Liver (tissue), 7 donors: ENCODE measurements at regions not wholly inside any gene's neighbourhood (a gene's known extent, or its start where the extent isn't known, plus 50 kb on each side); places are given as distances from the start of the nearest gene placed in this dataset.

Experiments used
- DNase-seq: peaks from one replicate; pipeline ENCODE4 v3.0.0-alpha.2; 2017; ENCODE audit warnings: low spot score
- H3K27ac ChIP-seq, 2 donors: one replicate each; pipeline ENCODE4 v1.7.0; 2013; ENCODE audit warnings: inconsistent platforms in 2 of 2, low read length in 2 of 2, control low read depth in 1 of 2, low read depth in 1 of 2, mild to moderate bottlenecking in 1 of 2
- H3K27me3 ChIP-seq, 4 donors: one replicate each; pipeline versions ENCODE4 v1.6.1 to v1.7.0; 2013; ENCODE audit warnings: low read length in 3 of 4, inconsistent platforms in 1 of 4, mild to moderate bottlenecking in 1 of 4, moderate library complexity in 1 of 4; ENCODE audit not compliant: control insufficient read depth in 4 of 4, insufficient read depth in 4 of 4
- H3K36me3 ChIP-seq, 4 donors: one replicate each; pipeline versions ENCODE4 v1.6.1 to v1.7.0; 2013; ENCODE audit warnings: low read length in 3 of 4, mild to moderate bottlenecking in 3 of 4, low read depth in 1 of 4, moderate library complexity in 1 of 4; ENCODE audit not compliant: control insufficient read depth in 4 of 4, insufficient read depth in 3 of 4
- H3K4me1 ChIP-seq, 4 donors: one replicate each; pipeline versions ENCODE4 v1.6.1 to v1.7.0; 2013; ENCODE audit warnings: low read length in 3 of 4, mild to moderate bottlenecking in 3 of 4, moderate library complexity in 1 of 4; ENCODE audit not compliant: control insufficient read depth in 4 of 4, insufficient read depth in 4 of 4
- H3K4me3 ChIP-seq, 3 donors: one replicate each; pipeline versions ENCODE4 v1.6.1 to v1.7.0; 2013; ENCODE audit warnings: low read length in 3 of 3, control low read depth in 1 of 3, low read depth in 1 of 3, mild to moderate bottlenecking in 1 of 3
- H3K9ac ChIP-seq, 2 donors: one replicate each; pipeline ENCODE4 v1.7.0; 2013; ENCODE audit warnings: low read length in 2 of 2, mild to moderate bottlenecking in 2 of 2, moderate library complexity in 2 of 2, control low read depth in 1 of 2, low read depth in 1 of 2
- H3K9me3 ChIP-seq, 4 donors: one replicate each; pipeline versions ENCODE4 v1.6.1 to v1.7.0; 2013; ENCODE audit warnings: low read length in 3 of 4; ENCODE audit not compliant: control insufficient read depth in 4 of 4
- EGR1 ChIP-seq, 2 donors: IDR thresholded peaks; 2 replicates each; pipeline ENCODE4 v1.6.1; 2016 to 2018; ENCODE audit warnings: antibody characterized with exemption in 2 of 2, low read depth in 2 of 2
- GABPA ChIP-seq, 2 donors: IDR thresholded peaks in 1 of 2; conservative IDR thresholded peaks in 1 of 2; 2 replicates each; pipeline ENCODE4 v1.6.1; 2016; ENCODE audit warnings: antibody characterized with exemption in 2 of 2, mild to moderate bottlenecking in 1 of 2, moderate library complexity in 1 of 2
- HNF4A ChIP-seq, 2 donors: conservative IDR thresholded peaks; 2 replicates each; pipeline ENCODE4 v1.6.1; 2016; ENCODE audit warnings: antibody characterized with exemption in 2 of 2, mild to moderate bottlenecking in 2 of 2
- MAX ChIP-seq: IDR thresholded peaks from 2 replicates; pipeline ENCODE4 v1.6.1; 2016; ENCODE audit warnings: antibody characterized with exemption
- RAD21 ChIP-seq, 2 donors: IDR thresholded peaks; 2 replicates each; pipeline ENCODE4 v1.6.1; 2016; ENCODE audit warnings: antibody characterized with exemption in 2 of 2, mild to moderate bottlenecking in 2 of 2
- RXRA ChIP-seq, 2 donors: IDR thresholded peaks; 2 replicates each; pipeline ENCODE4 v1.6.1; 2017 to 2018; ENCODE audit warnings: antibody characterized with exemption in 2 of 2, mild to moderate bottlenecking in 1 of 2
- SP1 ChIP-seq: IDR thresholded peaks from 2 replicates; pipeline ENCODE4 v1.6.1; 2018; ENCODE audit warnings: antibody characterized with exemption, mild to moderate bottlenecking
- TAF1 ChIP-seq: conservative IDR thresholded peaks from 2 replicates; pipeline ENCODE4 v1.6.1; 2016; ENCODE audit warnings: antibody characterized with exemption, mild to moderate bottlenecking
- ZBTB33 ChIP-seq: IDR thresholded peaks from 2 replicates; pipeline ENCODE4 v1.6.1; 2016; ENCODE audit warnings: antibody characterized with exemption
- WGBS: extraction: QIAGEN DNeasy Blood & Tissue Kit; methylation state at CpG from one replicate; pipeline ENCODE4 v1.1.7; 2013; 5-methylcytosine and 5-hydroxymethylcytosine counted together
- TF ChIP-seq, protein P1 (sequence below): IDR thresholded peaks from 2 replicates; pipeline ENCODE4 v1.6.1; 2016; ENCODE audit warnings: antibody characterized with exemption
- TF ChIP-seq, protein P2 (sequence below): IDR thresholded peaks from 2 replicates; pipeline ENCODE4 v1.6.1; 2016; ENCODE audit warnings: antibody characterized with exemption, mild to moderate bottlenecking
- donor health status: healthy.
- donor health status: healthy.
- donor health status: healthy.
- donor health status: healthy.

GRCh38 chr13:87094646-87095045, 576.5 kb upstream of the SLITRK5 start:
- Histone ChIP-seq H3K9me3 (no peaks in the 10 kb centered on the region), H3K4me3 (no peak overlapping the region), H3K27ac (no peak overlapping the region), H3K27me3 (no peaks in the 10 kb centered on the region), H3K4me1 (no peaks in the 10 kb centered on the region), H3K9ac (no peak overlapping the region), H3K36me3 (no peaks in the 10 kb centered on the region)
- TF ChIP-seq, protein P1, sequence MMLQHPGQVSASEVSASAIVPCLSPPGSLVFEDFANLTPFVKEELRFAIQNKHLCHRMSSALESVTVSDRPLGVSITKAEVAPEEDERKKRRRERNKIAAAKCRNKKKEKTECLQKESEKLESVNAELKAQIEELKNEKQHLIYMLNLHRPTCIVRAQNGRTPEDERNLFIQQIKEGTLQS, result no peak
- TF ChIP-seq TAF1 (no peak), MAX (no peak), ZBTB33 (no peak), HNF4A (conservative IDR thresholded peaks at IDR 0.05) (no peak), SP1 (no peak), RAD21 (IDR thresholded peaks at IDR 0.05) (no peak), EGR1 (IDR thresholded peaks at IDR 0.05; ENCODE audit: low read depth in 2 of 2) (no peak), GABPA (IDR thresholded peaks at IDR 0.05 in 1 of 2, conservative IDR thresholded peaks at IDR 0.05 in 1 of 2) (no peak)
- no peak for DNase-seq
- WGBS, result 29% methylated on average over 3 of the region's 3 CpGs

- Histone ChIP-seq H3K4me3 (no peak overlapping the region), H3K36me3 (no peaks in the 10 kb centered on the region), H3K4me1 (no peaks in the 10 kb centered on the region), H3K9ac (no peak overlapping the region), H3K27ac (no peak overlapping the region), H3K9me3 (peaks cover 0 to 4% (median 0%) of the 10 kb centered on the region in 4 donors), H3K27me3 (no peaks in the 10 kb centered on the region)
- no peak for DNase-seq
- WGBS, result 75% methylated on average over 5 of the region's 5 CpGs
- TF ChIP-seq, protein P2, sequence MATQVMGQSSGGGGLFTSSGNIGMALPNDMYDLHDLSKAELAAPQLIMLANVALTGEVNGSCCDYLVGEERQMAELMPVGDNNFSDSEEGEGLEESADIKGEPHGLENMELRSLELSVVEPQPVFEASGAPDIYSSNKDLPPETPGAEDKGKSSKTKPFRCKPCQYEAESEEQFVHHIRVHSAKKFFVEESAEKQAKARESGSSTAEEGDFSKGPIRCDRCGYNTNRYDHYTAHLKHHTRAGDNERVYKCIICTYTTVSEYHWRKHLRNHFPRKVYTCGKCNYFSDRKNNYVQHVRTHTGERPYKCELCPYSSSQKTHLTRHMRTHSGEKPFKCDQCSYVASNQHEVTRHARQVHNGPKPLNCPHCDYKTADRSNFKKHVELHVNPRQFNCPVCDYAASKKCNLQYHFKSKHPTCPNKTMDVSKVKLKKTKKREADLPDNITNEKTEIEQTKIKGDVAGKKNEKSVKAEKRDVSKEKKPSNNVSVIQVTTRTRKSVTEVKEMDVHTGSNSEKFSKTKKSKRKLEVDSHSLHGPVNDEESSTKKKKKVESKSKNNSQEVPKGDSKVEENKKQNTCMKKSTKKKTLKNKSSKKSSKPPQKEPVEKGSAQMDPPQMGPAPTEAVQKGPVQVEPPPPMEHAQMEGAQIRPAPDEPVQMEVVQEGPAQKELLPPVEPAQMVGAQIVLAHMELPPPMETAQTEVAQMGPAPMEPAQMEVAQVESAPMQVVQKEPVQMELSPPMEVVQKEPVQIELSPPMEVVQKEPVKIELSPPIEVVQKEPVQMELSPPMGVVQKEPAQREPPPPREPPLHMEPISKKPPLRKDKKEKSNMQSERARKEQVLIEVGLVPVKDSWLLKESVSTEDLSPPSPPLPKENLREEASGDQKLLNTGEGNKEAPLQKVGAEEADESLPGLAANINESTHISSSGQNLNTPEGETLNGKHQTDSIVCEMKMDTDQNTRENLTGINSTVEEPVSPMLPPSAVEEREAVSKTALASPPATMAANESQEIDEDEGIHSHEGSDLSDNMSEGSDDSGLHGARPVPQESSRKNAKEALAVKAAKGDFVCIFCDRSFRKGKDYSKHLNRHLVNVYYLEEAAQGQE, result no peak
- TF ChIP-seq, protein P1, result no peak
- TF ChIP-seq RXRA (IDR thresholded peaks at IDR 0.05), result no peak
- no peak for TF ChIP-seq GABPA (IDR thresholded peaks at IDR 0.05 in 1 of 2, conservative IDR thresholded peaks at IDR 0.05 in 1 of 2)
- TF ChIP-seq SP1, result no peak
- TF ChIP-seq ZBTB33, result no peak
Observed at GRCh38 chr13:87100431-87100830, 570.7 kb upstream of the SLITRK5 start.
